ENCODE measurements at regions not wholly inside any gene's neighbourhood (a gene's known extent, or its start where the extent isn't known, plus 50 kb on each side); places are given as distances from the start of the nearest gene placed in this dataset.
A peak's percentile ranks its signal among the peaks of the same experiment; 100 is the strongest.
"Not testable (repeated sequence)": the region's sequence is repeated elsewhere in the genome, so short reads cannot be mapped to it uniquely, and the experiment has no call there.

- ATAC-seq (replicated peaks in 1 of 4), result no peak
Observed at GRCh38 chr22:48070083-48070482, 1307.6 kb downstream of the TBC1D22A start.

DNA sequence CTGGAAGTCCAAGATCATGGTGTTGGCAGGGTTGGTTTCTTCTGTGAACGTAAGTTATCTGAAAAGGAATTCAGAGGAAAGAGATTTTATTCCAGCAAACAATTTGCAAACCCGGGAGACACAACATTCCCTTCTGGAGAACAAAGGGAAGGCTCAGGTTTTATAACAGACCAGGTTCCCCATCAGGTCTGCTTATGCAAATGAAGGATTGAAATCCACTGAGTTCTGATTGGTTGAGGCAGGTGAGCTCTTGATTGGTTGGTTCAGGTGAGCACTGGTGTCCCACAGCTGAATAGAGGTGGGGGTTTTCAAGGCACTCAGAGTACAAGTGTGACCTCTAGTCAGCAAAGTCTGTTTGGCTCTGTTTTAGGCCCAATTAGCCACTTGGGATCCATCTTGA is 1306.8 kb downstream of the TBC1D22A start:
- peaks cover 5% of the 10 kb centered on the region in 2 donors for H3K27me3 Mint-ChIP-seq
- DNase-seq (no peak), ATAC-seq (replicated peaks in 1 of 4) (no peak)
- ChIA-PET POLR2A (no interaction called here), CTCF (no interaction called here)
- H3K27ac Mint-ChIP-seq, result no peak overlapping the region
- H3K4me3 Mint-ChIP-seq, result no peak overlapping the region
- Histone ChIP-seq H3K9me3 (no peaks in the 10 kb centered on the region), H3K27me3 (replicated peaks in 1 of 2; ENCODE audit: control insufficient read depth in 2 of 2, extremely low read depth in 1 of 2, insufficient read depth in 2 of 2, low read length in 1 of 2) (peaks cover 0 to 20% of the 10 kb centered on the region in 2 experiments), H3K4me1 (ENCODE audit: control insufficient read depth in 1 of 2, extremely low read depth in 1 of 2, insufficient read depth in 2 of 2, low read length in 2 of 2) (no peaks in the 10 kb centered on the region), H3K36me3 (ENCODE audit: control insufficient read depth in 2 of 2, extremely low read depth in 1 of 2, insufficient read depth in 1 of 2, low read length in 1 of 2) (no peaks in the 10 kb centered on the region), H3K4me3 (ENCODE audit: control insufficient read depth in 1 of 2, extremely low read depth in 1 of 2, low read length in 1 of 2) (no peak overlapping the region), H3K27ac (ENCODE audit: low read length) (no peak overlapping the region)
- H3K9me3 Mint-ChIP-seq, result no peaks in the 10 kb centered on the region
- H3K36me3 Mint-ChIP-seq, result no peaks in the 10 kb centered on the region
- H3K4me1 Mint-ChIP-seq, result no peaks in the 10 kb centered on the region
- no CpG with 5 or more reads among the region's 2 CpGs for WGBS (ENCODE audit: insufficient coverage)

More at GRCh38 chr22:48070083-48070482, 1307.6 kb downstream of the TBC1D22A start:
- Mint-ChIP-seq H3K4me3 (no peak overlapping the region), H3K9me3 (no peaks in the 10 kb centered on the region), H3K27ac (no peak overlapping the region), H3K4me1 (no peaks in the 10 kb centered on the region), H3K36me3 (no peaks in the 10 kb centered on the region), H3K27me3 (peaks cover 9 to 10% of the 10 kb centered on the region in 2 donors)
- H3K27ac ChIP-seq (ENCODE audit: low read length), result no peak overlapping the region
- no peaks in the 10 kb centered on the region for H3K9me3 ChIP-seq
- no peaks in the 10 kb centered on the region for H3K4me1 ChIP-seq (ENCODE audit: control insufficient read depth in 1 of 2, extremely low read depth in 1 of 2, insufficient read depth in 2 of 2, low read length in 2 of 2)
- WGBS (ENCODE audit: insufficient coverage), result 92% methylated on average over 6 of the region's 9 CpGs
- DNase-seq, result no peak
- ChIA-PET POLR2A (no interaction called here), CTCF (no interaction called here)
- no peak overlapping the region for H3K4me3 ChIP-seq (ENCODE audit: control insufficient read depth in 1 of 2, extremely low read depth in 1 of 2, low read length in 1 of 2)
- H3K36me3 ChIP-seq (ENCODE audit: control insufficient read depth in 2 of 2, extremely low read depth in 1 of 2, insufficient read depth in 1 of 2, low read length in 1 of 2), result no peaks in the 10 kb centered on the region
- peaks cover 0 to 27% of the 10 kb centered on the region in 2 experiments for H3K27me3 ChIP-seq (replicated peaks in 1 of 2; ENCODE audit: control insufficient read depth in 2 of 2, extremely low read depth in 1 of 2, insufficient read depth in 2 of 2, low read length in 1 of 2)

DNA sequence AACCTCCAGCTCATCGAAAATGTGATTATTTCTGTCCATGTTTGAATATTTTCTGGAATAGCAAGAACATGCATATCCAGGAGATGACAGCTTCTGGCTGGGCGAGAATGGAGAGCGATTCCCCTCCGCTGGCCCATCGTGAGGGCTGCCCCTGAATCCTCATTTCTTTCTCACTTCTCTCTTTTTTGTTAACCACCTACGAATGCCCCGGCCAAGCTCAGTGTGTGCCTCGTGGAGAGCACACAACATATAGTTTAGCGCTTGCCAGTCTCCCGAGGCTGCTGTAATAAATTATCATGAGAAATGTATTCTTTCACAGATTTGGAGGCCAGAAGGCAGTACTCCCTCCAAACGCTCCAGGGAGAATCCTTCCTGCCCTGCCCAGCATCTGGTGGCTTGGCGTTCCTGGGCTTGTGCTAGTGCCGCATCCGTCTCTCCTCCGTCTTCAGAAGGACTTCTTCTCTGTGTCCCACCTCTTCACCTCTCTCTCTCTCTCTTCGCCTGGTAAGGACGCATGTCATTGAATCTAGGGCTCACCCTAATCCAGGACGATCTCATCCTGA is 1306.0 kb downstream of the TBC1D22A start:
- no peak overlapping the region for H3K27ac Mint-ChIP-seq
- Histone ChIP-seq H3K27ac (ENCODE audit: low read length) (no peak overlapping the region), H3K36me3 (ENCODE audit: control insufficient read depth in 2 of 2, extremely low read depth in 1 of 2, insufficient read depth in 1 of 2, low read length in 1 of 2) (no peaks in the 10 kb centered on the region), H3K4me1 (ENCODE audit: control insufficient read depth in 1 of 2, extremely low read depth in 1 of 2, insufficient read depth in 2 of 2, low read length in 2 of 2) (no peaks in the 10 kb centered on the region), H3K4me3 (ENCODE audit: control insufficient read depth in 1 of 2, extremely low read depth in 1 of 2, low read length in 1 of 2) (no peak overlapping the region), H3K9me3 (no peaks in the 10 kb centered on the region), H3K27me3 (replicated peaks in 1 of 2; ENCODE audit: control insufficient read depth in 2 of 2, extremely low read depth in 1 of 2, insufficient read depth in 2 of 2, low read length in 1 of 2) (peaks cover 0 to 25% of the 10 kb centered on the region in 2 experiments)
- H3K36me3 Mint-ChIP-seq, result no peaks in the 10 kb centered on the region
- H3K4me3 Mint-ChIP-seq, result no peak overlapping the region
- ChIA-PET POLR2A (no interaction called here), CTCF (no interaction called here)
- H3K4me1 Mint-ChIP-seq, result no peaks in the 10 kb centered on the region
- peaks cover under 1 to 2% of the 10 kb centered on the region in 2 donors for H3K27me3 Mint-ChIP-seq
- DNase-seq (no peak), ATAC-seq (replicated peaks in 1 of 4) (no peak)
- H3K9me3 Mint-ChIP-seq, result no peaks in the 10 kb centered on the region
- WGBS (ENCODE audit: insufficient coverage), result 89% methylated on average over 15 of the region's 18 CpGs

DNA sequence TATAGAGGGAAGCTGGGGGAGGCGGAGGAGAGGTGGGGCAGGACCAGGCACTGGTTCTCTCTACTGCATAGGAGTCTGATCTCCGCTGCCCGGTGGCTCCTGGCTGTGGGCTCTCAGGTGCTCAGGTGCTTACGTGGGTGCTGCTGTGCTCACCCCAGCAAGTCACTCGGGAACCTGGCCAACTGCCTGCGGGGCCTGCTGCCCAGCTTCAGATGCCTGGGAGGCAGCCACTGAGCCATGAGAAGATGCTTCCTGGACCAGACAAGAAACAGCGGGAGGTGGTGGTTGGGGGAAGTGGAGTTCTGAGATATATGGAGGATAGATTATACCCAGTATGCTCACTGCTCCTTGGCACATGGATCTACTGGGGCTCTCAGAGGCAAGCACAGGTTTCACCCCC is 1303.4 kb downstream of the TBC1D22A start:
- Mint-ChIP-seq H3K27ac (no peak overlapping the region), H3K36me3 (no peaks in the 10 kb centered on the region), H3K27me3 (peaks cover 0 to 2% of the 10 kb centered on the region in 2 donors), H3K4me1 (no peaks in the 10 kb centered on the region), H3K9me3 (no peaks in the 10 kb centered on the region), H3K4me3 (no peak overlapping the region)
- Histone ChIP-seq H3K4me3 (ENCODE audit: control insufficient read depth in 1 of 2, extremely low read depth in 1 of 2, low read length in 1 of 2) (no peak overlapping the region), H3K27me3 (replicated peaks in 1 of 2; ENCODE audit: control insufficient read depth in 2 of 2, extremely low read depth in 1 of 2, insufficient read depth in 2 of 2, low read length in 1 of 2) (peaks cover 0 to 23% of the 10 kb centered on the region in 2 experiments), H3K36me3 (ENCODE audit: control insufficient read depth in 2 of 2, extremely low read depth in 1 of 2, insufficient read depth in 1 of 2, low read length in 1 of 2) (no peaks in the 10 kb centered on the region), H3K4me1 (ENCODE audit: control insufficient read depth in 1 of 2, extremely low read depth in 1 of 2, insufficient read depth in 2 of 2, low read length in 2 of 2) (no peaks in the 10 kb centered on the region), H3K9me3 (no peaks in the 10 kb centered on the region), H3K27ac (ENCODE audit: low read length) (no peak overlapping the region)
- DNase-seq (no peak), ATAC-seq (replicated peaks in 1 of 4) (peak in 1 of 4 experiments; percentile 7)
- WGBS (ENCODE audit: insufficient coverage), result 88% methylated on average over 7 of the region's 7 CpGs
- ChIA-PET CTCF (interaction anchor here in 1 of 2 donors (0.6 kb wide), 1 partner anchor 92 kb away, joined by 3 read pairs; no protein-coding TSS in a partner anchor), POLR2A (no interaction called here)

DNA sequence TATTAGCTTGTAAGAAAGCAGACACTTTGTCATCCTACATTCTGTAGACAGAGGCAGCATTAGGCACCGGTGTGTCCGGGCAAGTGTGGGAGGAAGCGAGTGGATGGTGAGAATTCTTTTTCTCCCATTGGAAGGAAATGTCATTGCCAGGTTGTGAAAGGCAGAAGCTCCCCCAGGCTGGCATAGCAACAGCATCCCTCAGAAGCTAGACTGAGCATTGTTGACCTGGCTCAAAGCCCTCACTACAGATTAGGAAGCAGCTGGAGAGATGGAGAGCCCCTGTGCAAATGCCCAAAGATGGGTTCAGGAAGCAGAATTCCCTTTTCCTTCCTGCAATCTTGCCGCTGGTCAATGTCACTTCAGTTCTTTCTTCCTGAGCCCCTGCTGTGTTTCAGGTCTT is 1299.3 kb downstream of the TBC1D22A start:
- Histone ChIP-seq H3K27me3 (replicated peaks in 1 of 2; ENCODE audit: control insufficient read depth in 2 of 2, extremely low read depth in 1 of 2, insufficient read depth in 2 of 2, low read length in 1 of 2) (peaks cover 0 to 37% of the 10 kb centered on the region in 2 experiments), H3K27ac (ENCODE audit: low read length) (no peak overlapping the region), H3K36me3 (ENCODE audit: control insufficient read depth in 2 of 2, extremely low read depth in 1 of 2, insufficient read depth in 1 of 2, low read length in 1 of 2) (no peaks in the 10 kb centered on the region), H3K9me3 (no peaks in the 10 kb centered on the region), H3K4me1 (ENCODE audit: control insufficient read depth in 1 of 2, extremely low read depth in 1 of 2, insufficient read depth in 2 of 2, low read length in 2 of 2) (no peaks in the 10 kb centered on the region), H3K4me3 (ENCODE audit: control insufficient read depth in 1 of 2, extremely low read depth in 1 of 2, low read length in 1 of 2) (no peak overlapping the region)
- no peaks in the 10 kb centered on the region for H3K9me3 Mint-ChIP-seq
- no peaks in the 10 kb centered on the region for H3K36me3 Mint-ChIP-seq
- ChIA-PET CTCF (no interaction called here), POLR2A (no interaction called here)
- H3K27me3 Mint-ChIP-seq, result peaks cover 4 to 15% of the 10 kb centered on the region in 2 donors
- no CpG with 5 or more reads among the region's 4 CpGs for WGBS (ENCODE audit: insufficient coverage)
- no peak overlapping the region for H3K4me3 Mint-ChIP-seq
- ATAC-seq (replicated peaks in 1 of 4), result no peak
- DNase-seq, result no peak
- H3K27ac Mint-ChIP-seq, result no peak overlapping the region
- H3K4me1 Mint-ChIP-seq, result no peaks in the 10 kb centered on the region

DNA sequence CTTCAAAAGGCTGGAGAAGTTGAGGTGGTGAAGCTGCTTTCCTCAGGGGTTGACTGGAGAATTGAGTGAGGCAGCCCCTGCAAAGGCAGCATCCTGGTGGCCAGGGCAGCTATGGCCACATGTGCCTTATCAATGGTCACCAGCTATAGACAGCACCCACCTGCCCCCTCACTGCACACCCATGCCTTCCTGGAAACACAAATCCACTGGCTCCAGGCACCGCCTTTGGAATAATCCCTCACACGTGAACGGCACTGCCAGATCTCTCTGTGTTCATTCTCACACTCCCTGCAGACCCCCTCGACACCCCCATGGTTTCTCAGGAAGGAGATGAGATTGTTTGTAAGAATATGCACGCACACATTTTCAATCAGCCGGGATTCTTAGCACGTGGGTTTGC is 1297.8 kb downstream of the TBC1D22A start:
- WGBS (ENCODE audit: insufficient coverage), result 79% methylated on average over 3 of the region's 7 CpGs
- Histone ChIP-seq H3K9me3 (no peaks in the 10 kb centered on the region), H3K36me3 (ENCODE audit: control insufficient read depth in 2 of 2, extremely low read depth in 1 of 2, insufficient read depth in 1 of 2, low read length in 1 of 2) (no peaks in the 10 kb centered on the region), H3K27ac (ENCODE audit: low read length) (no peak overlapping the region), H3K27me3 (replicated peaks in 1 of 2; ENCODE audit: control insufficient read depth in 2 of 2, extremely low read depth in 1 of 2, insufficient read depth in 2 of 2, low read length in 1 of 2) (peaks cover 0 to 30% of the 10 kb centered on the region in 2 experiments), H3K4me3 (ENCODE audit: control insufficient read depth in 1 of 2, extremely low read depth in 1 of 2, low read length in 1 of 2) (no peak overlapping the region), H3K4me1 (ENCODE audit: control insufficient read depth in 1 of 2, extremely low read depth in 1 of 2, insufficient read depth in 2 of 2, low read length in 2 of 2) (no peaks in the 10 kb centered on the region)
- peaks cover 5 to 16% of the 10 kb centered on the region in 2 donors for H3K27me3 Mint-ChIP-seq
- H3K36me3 Mint-ChIP-seq, result no peaks in the 10 kb centered on the region
- no peaks in the 10 kb centered on the region for H3K9me3 Mint-ChIP-seq
- no peak overlapping the region for H3K27ac Mint-ChIP-seq
- ATAC-seq (replicated peaks in 1 of 4) (no peak), DNase-seq (no peak)
- H3K4me1 Mint-ChIP-seq, result no peaks in the 10 kb centered on the region
- ChIA-PET POLR2A (no interaction called here), CTCF (no interaction called here)
- no peak overlapping the region for H3K4me3 Mint-ChIP-seq

DNA sequence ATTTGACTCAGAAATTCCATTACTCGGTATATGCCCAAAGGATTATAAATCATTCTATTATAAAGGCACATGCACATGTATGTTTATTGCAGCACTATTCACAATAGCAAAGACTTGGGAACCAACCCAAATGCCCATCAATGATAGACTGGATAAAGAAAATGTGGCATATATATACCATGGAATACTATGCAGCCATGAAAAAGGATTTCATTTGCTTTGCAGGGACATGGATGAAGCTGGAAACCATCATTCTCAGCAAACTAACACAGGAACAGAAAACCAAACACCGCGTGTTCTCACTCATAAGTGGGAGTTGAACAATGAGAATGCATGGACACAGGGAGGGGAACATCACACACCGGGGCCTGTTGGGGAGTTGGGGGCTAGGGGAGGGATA is 1297.1 kb downstream of the TBC1D22A start:
- H3K27ac Mint-ChIP-seq; CTCF ChIA-PET; H3K4me3 ChIP-seq (ENCODE audit: control insufficient read depth in 1 of 2, extremely low read depth in 1 of 2, low read length in 1 of 2); H3K36me3 Mint-ChIP-seq; H3K36me3 ChIP-seq (ENCODE audit: control insufficient read depth in 2 of 2, extremely low read depth in 1 of 2, insufficient read depth in 1 of 2, low read length in 1 of 2); H3K4me1 Mint-ChIP-seq; ATAC-seq (replicated peaks in 1 of 4); H3K27ac ChIP-seq (ENCODE audit: low read length); H3K4me3 Mint-ChIP-seq; H3K9me3 Mint-ChIP-seq; H3K9me3 ChIP-seq; H3K4me1 ChIP-seq (ENCODE audit: control insufficient read depth in 1 of 2, extremely low read depth in 1 of 2, insufficient read depth in 2 of 2, low read length in 2 of 2); POLR2A ChIA-PET; DNase-seq: not testable (repeated sequence)
- no CpG with 5 or more reads among the region's 4 CpGs for WGBS (ENCODE audit: insufficient coverage)
- H3K27me3 ChIP-seq (replicated peaks in 1 of 2; ENCODE audit: control insufficient read depth in 2 of 2, extremely low read depth in 1 of 2, insufficient read depth in 2 of 2, low read length in 1 of 2), result peaks cover 0 to 31% of the 10 kb centered on the region in 2 experiments
- H3K27me3 Mint-ChIP-seq, result peaks cover 5 to 15% of the 10 kb centered on the region in 2 donors

All from T-cell (primary cell).